ENCODE measurements at regions not wholly inside any gene's neighbourhood (a gene's known extent, or its start where the extent isn't known, plus 50 kb on each side); places are given as distances from the start of the nearest gene placed in this dataset.

GRCh38 chr5:56617998-56618397, 197.4 kb upstream of the MAP3K1 start:
- no peak for DNase-seq

DNA sequence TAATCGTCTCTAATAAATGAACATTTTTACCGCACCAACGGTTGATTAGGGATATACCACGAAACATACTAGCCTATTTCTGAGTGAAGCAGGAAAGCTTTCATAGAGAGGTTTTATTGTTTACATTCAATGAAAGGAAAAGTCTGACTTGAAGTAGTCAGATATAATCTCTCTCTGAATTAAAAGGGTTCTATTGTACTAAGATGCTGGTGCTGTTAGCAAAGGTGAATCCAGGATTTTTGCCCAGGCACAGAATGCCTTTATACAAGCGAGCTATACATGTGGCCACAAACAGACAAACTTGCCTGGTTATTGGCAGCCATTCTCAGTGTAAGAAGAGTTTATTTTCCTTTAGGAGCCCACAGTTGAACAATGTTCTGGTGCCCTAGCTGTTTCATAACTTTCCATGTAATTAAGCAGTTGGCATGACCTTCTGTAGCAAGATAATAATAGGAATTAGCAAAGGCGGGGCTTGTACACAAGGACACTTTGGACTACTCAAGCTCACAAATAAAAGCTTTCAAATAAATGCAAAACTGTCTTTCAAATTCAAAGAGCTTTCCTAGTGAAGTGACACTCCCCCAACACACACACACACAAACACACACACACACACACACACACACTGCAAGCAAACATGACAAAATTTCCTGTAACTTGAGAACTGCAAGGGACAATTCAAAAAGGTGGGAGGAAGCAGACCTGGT, 198.7 kb upstream of the MAP3K1 start:
- DNase-seq: no peak

GRCh38 chr5:56615361-56616153, 199.8 kb upstream of the MAP3K1 start:
- DNase-seq: no peak

DNA sequence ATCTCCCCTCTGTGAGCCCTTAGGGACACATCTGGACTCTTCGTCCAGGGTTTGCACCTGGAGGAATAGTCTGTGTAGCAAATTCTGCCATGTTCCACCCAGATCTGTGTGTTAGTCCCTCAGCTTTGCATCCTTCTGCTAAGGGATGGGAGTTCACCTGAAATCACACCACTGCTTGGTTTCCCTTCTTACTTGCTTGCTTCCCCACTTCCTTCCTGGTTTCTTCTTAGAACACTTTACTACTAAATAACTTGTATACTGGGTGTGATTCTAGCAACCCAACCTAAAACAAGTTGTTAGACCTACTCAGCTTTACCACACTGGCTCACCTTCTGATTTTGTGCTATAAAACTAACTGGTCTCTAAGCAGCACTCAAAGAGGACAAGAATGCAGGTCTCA, 202.6 kb upstream of the MAP3K1 start:
- DNase-seq: no peak

- no peak for DNase-seq
These were observed 203.0 kb upstream of the MAP3K1 start for GRCh38 chr5:56612353-56612752.

- DNase-seq: peak in 1 of 2 experiments; percentile 17
These were observed 205.2 kb upstream of the MAP3K1 start for GRCh38 chr5:56610093-56610698.

GRCh38 chr5:56608217-56608925, 207.0 kb upstream of the MAP3K1 start:
- no peak for DNase-seq

GRCh38 chr5:56607551-56607950, 207.8 kb upstream of the MAP3K1 start:
- no peak for DNase-seq

- no peak for DNase-seq
These were observed 208.3 kb upstream of the MAP3K1 start for GRCh38 chr5:56607074-56607473.

DNA sequence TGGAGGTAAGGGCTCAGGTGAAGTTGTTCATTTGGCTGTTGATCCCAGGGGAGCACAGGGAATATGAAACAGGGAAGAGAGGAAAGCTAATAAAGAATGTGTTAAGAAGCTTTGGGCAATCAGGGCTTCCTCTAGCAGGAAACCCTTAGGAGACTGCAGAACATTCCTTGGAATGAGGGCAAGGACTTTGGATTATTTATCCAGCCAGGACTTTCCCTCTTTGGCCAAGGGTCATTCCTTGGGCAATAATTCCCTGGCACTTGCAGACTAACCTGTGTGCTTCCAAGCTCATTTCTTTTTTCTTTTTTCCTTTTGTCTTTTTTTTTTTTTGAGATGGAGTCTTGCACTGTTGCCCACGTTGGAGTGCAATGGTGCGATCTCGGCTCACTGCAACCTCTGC, 209.2 kb upstream of the MAP3K1 start:
- no peak for DNase-seq

DNA sequence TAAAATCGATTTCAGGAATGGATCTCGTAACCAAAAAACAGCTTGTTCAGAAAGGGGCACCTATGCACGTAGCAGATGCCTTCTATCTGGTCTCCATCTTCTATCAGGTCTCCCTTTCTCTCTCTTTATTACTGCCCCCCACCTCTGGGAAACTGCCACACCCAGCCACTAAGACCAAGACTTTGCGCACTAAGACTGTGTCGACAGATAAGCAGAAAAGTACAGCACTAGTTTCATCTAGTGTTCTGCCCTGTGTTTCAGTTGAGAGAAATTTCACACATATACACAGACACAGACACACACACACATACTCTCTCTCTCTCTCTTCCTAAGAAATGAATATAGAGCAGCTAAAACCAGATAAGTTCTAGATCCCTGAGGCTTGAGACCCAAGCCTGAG, 210.1 kb upstream of the MAP3K1 start:
- no peak for DNase-seq

GRCh38 chr5:56601641-56602071, 213.7 kb upstream of the MAP3K1 start:
- no peak for DNase-seq

- no peak for DNase-seq
These were observed 216.4 kb upstream of the MAP3K1 start for GRCh38 chr5:56598941-56599340.

DNA sequence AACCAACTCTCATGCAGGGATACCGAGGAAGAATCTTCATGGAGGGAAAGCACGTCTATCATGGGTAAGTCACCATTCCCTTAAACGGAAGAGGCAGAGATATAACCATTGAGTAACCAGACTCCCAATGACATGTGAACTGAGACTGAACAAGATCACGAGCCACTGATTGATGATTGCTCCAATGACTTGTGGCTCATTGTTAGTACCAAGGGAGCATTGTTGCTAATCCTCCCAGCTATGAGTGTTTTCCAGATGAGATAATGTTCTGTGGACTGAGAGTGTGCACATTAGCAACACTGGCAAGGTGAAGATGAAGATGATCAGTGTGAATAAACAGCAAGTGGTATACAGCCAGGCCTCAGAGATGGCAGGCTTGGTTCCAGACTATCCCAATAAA, 219.2 kb upstream of the MAP3K1 start:
- no peak for DNase-seq

- no peak for DNase-seq
These were observed 219.8 kb upstream of the MAP3K1 start for GRCh38 chr5:56595566-56595965.

DNA sequence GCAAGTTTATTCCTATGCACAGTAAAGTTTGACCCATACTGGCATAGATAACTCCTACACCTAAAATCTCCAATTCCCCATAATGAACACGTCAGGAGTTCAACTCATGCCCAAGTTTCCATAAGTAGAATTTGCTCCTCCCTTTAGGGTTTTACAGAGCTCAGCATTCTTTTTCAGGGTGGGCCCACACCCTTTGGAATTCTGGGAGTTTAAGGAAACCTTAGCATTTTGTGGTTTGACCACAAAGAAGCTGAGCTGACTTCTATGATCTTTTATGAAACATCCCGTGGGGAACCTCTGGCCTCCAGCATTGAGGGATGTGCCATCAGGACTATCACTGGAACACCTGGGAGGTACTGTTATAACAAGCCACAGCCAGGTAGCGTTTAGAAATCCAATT, 220.6 kb upstream of the MAP3K1 start:
- no peak for DNase-seq

DNA sequence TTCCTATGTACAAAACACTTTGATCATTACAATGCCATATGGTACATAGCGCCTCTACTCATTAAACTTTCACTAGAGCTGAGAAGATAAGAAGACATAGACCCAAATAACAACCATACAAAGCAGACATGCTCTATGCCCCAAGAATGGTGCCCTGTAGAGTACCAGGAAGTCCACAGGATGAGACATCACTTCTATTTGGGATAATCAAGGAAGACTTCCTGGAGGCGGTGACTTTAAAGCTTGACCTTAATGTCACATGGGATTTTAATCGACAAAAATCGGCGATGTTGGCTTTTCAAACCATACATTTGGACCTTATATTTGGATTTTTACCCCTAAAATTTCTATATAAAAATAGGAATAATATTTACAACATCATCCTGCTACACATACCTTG, 224.3 kb upstream of the MAP3K1 start:
- no peak for DNase-seq

DNA sequence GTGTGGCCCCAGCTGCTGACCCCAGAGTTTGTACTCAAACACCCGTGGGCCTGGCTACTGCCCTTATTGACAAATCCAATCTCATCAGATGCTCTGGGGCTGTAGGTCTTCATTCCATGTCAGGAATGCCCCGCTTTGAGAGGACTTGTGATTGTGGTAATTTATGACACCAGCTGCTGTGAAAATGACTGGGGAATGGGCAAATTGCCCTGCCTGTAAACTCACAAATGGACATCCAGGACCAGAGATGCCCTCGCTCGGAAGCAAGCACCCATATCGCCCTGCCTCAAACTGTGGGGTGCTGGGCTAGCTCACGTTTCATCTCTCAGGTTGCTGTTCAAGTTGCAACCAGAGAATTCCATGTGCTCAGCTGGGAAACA, 225.9 kb upstream of the MAP3K1 start:
- no peak for DNase-seq

GRCh38 chr5:56588636-56589480, 226.5 kb upstream of the MAP3K1 start:
- peak in 1 of 2 experiments; percentile 13 for DNase-seq

DNA sequence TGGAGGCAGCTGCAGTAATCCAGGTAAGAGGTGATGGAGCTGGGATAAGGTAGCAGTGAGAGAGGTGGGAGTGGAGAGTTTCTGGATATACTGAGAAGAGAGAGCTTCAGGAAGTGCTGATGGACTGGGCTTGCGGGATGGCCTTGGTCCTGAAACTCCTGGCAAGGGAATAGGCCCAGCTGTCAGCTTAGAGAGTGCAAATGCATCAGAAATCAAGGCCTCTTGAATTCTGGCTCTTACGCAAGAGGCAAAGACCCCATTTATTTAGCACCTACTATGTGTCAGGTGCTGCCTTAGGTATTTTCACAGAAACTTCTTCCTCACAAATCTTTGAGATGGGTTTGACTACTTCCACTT, 227.2 kb upstream of the MAP3K1 start:
- no peak for DNase-seq

DNA sequence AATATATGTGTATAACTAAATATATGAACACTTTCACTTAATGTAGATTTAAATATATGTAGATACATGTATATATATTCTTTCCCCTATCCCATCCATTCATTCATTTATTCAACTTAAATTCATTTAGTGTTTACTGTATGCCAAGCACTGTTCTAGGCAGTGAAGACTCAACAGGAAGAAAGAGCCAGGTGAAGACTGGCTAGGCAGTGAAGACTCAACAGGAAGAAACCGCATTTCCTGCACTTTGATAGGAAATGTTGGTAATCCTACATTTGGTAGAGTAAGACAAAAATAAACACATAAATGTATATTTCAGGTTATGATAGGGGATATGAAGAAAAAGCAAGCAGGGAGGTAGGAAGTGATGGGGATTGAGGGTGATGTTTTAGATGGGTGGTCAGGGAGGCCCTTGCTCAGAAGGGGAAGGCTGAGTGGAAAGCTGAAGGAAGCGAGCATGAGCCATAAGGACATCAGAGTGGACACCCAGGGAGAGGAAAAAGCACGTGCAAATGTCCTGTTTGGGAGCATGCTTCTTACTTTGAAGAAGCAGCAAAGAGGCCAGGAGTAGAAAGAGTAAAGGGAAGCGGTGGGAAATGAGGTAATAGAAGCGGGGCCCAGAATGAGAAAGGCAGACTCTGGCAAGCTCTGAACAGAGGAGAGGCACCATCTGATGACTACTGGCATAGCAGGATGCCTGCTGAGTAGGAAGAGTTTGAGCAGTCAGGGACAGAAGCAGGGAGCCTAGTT, 227.8 kb upstream of the MAP3K1 start:
- no peak for DNase-seq
